ENCODE measurements at regions not wholly inside any gene's neighbourhood (a gene's known extent, or its start where the extent isn't known, plus 50 kb on each side); places are given as distances from the start of the nearest gene placed in this dataset.

DNA sequence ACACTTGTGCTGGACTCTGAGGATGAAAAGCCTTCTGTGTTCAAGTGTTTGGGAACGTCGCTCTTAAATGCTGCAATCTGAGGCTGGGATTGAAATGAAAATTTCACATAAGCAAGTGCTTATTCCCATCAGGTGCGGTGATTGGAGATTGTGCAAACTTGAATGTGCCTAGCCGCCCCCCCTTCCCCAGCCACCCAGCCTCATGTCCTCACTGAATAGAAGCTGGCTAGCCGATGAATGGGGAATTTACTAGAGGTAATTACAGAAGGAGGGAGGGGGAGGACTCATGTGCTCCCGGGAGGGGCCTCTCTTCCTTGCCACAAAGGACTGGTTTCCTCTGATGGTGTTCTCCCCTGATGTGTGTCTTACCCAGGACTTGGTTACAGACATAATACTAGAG is 544.8 kb upstream of the EEF2KMT start:
- no peaks in the 10 kb centered on the region for H3K27me3 ChIP-seq (replicated peaks; ENCODE audit: insufficient read depth)
- H3K36me3 ChIP-seq = no peaks in the 10 kb centered on the region
- H3K9me3 ChIP-seq = no peaks in the 10 kb centered on the region
- no peak for DNase-seq (ENCODE audit: low spot score)
- intact Hi-C loops (cut with DNase I) = no loop called here
- TF ChIP-seq POLR2AphosphoS5 (IDR thresholded peaks at IDR 0.05) = no peak
- H3K4me1 ChIP-seq (replicated peaks) = no peaks in the 10 kb centered on the region
- H3K4me3 ChIP-seq = no peak overlapping the region
- no peak overlapping the region for H3K27ac ChIP-seq
- 17% methylated on average over 6 of the region's 6 CpGs for WGBS

DNA sequence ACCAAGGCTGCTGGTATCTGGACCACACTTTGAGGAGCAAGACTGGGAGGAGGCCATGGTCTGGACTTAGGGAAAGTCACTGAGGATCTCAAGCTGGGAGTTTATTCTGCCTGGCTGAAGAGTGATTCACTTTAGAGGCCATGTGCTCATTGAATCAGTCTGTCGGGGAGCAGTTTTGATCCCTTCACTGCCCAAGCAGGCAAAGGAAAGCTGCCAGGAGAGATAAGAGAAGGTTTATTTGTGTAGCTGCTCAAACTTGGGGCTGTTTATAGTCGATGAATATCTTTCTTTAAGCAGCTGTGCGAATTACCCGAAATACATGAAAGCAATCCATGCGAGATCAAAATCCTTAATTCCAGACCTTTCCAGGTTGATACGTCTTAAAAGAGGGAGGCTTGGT is 544.4 kb upstream of the EEF2KMT start:
- DNase-seq (ENCODE audit: low spot score) = no peak
- TF ChIP-seq, protein P1, sequence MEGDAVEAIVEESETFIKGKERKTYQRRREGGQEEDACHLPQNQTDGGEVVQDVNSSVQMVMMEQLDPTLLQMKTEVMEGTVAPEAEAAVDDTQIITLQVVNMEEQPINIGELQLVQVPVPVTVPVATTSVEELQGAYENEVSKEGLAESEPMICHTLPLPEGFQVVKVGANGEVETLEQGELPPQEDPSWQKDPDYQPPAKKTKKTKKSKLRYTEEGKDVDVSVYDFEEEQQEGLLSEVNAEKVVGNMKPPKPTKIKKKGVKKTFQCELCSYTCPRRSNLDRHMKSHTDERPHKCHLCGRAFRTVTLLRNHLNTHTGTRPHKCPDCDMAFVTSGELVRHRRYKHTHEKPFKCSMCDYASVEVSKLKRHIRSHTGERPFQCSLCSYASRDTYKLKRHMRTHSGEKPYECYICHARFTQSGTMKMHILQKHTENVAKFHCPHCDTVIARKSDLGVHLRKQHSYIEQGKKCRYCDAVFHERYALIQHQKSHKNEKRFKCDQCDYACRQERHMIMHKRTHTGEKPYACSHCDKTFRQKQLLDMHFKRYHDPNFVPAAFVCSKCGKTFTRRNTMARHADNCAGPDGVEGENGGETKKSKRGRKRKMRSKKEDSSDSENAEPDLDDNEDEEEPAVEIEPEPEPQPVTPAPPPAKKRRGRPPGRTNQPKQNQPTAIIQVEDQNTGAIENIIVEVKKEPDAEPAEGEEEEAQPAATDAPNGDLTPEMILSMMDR (IDR thresholded peaks at IDR 0.05) = no peak
- TF ChIP-seq POLR2A (IDR thresholded peaks at IDR 0.05) (no peak), POLR2AphosphoS5 (IDR thresholded peaks at IDR 0.05) (no peak)
- Histone ChIP-seq H3K9me3 (no peaks in the 10 kb centered on the region), H3K4me1 (replicated peaks) (no peaks in the 10 kb centered on the region), H3K27ac (no peak overlapping the region), H3K27me3 (replicated peaks; ENCODE audit: insufficient read depth) (no peaks in the 10 kb centered on the region), H3K36me3 (no peaks in the 10 kb centered on the region), H3K4me3 (no peak overlapping the region)
- intact Hi-C loops (cut with DNase I) = no loop called here
- WGBS = 5% methylated on average over 6 of the region's 6 CpGs

DNA sequence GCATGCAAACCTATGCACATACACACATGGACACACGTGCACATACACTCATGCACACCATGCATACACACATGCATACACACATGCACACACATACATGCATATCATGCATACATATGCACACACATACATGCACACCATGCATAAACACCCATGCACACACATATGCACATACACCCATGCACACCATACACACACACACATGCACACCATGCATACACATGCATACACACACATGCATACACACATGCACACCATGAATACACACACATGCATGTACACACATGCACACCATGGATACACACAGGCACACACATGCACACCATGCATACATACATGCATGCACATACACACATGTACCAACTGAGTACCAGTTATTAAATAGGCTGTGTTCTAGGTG is 543.3 kb upstream of the EEF2KMT start:
- WGBS = 95% methylated on average over 1 of the region's 1 CpG
- Histone ChIP-seq H3K27ac (no peak overlapping the region), H3K36me3 (no peaks in the 10 kb centered on the region), H3K9me3 (no peaks in the 10 kb centered on the region), H3K27me3 (replicated peaks; ENCODE audit: insufficient read depth) (no peaks in the 10 kb centered on the region), H3K4me3 (no peak overlapping the region), H3K4me1 (replicated peaks) (no peaks in the 10 kb centered on the region)
- TF ChIP-seq POLR2A (IDR thresholded peaks at IDR 0.05) = no peak
- TF ChIP-seq POLR2AphosphoS5 (IDR thresholded peaks at IDR 0.05) = no peak
- TF ChIP-seq, protein P1 (IDR thresholded peaks at IDR 0.05) = no peak
- intact Hi-C loops (cut with DNase I) = no loop called here
- DNase-seq (ENCODE audit: low spot score) = no peak

- no peaks in the 10 kb centered on the region for H3K9me3 ChIP-seq
- no peak overlapping the region for H3K4me3 ChIP-seq
- no peak for DNase-seq (ENCODE audit: low spot score)
- 47% methylated on average over 3 of the region's 3 CpGs for WGBS
- no peak overlapping the region for H3K27ac ChIP-seq
- H3K27me3 ChIP-seq (replicated peaks; ENCODE audit: insufficient read depth) = no peaks in the 10 kb centered on the region
- intact Hi-C loops (cut with DNase I) = no loop called here
- TF ChIP-seq, protein P1 (IDR thresholded peaks at IDR 0.05) = no peak
- TF ChIP-seq POLR2A (IDR thresholded peaks at IDR 0.05) = no peak
- TF ChIP-seq POLR2AphosphoS5 (IDR thresholded peaks at IDR 0.05) = no peak
- H3K4me1 ChIP-seq (replicated peaks) = no peaks in the 10 kb centered on the region
- no peaks in the 10 kb centered on the region for H3K36me3 ChIP-seq
Observed at GRCh38 chr16:5639531-5639930, 541.9 kb upstream of the EEF2KMT start.

GRCh38 chr16:5635331-5635730 is 537.7 kb upstream of the EEF2KMT start:
- Histone ChIP-seq H3K9me3 (no peaks in the 10 kb centered on the region), H3K27ac (no peak overlapping the region), H3K36me3 (no peaks in the 10 kb centered on the region), H3K4me3 (no peak overlapping the region), H3K4me1 (replicated peaks) (no peaks in the 10 kb centered on the region), H3K27me3 (replicated peaks; ENCODE audit: insufficient read depth) (no peaks in the 10 kb centered on the region)
- TF ChIP-seq POLR2A (IDR thresholded peaks at IDR 0.05) = no peak
- TF ChIP-seq POLR2AphosphoS5 (IDR thresholded peaks at IDR 0.05) = no peak
- TF ChIP-seq, protein P1 (IDR thresholded peaks at IDR 0.05) = no peak
- no peak for DNase-seq (ENCODE audit: low spot score)
- intact Hi-C loops (cut with DNase I) = no loop called here
- WGBS = 79% methylated on average over 2 of the region's 2 CpGs
